Caco-2 (cell line): ENCODE measurements at regions not wholly inside any gene's neighbourhood (a gene's known extent, or its start where the extent isn't known, plus 50 kb on each side); places are given as distances from the start of the nearest gene placed in this dataset.

Experiments
- BruUV-seq: library from RNA; stranded (reverse); fragments of 400-500 nt; replicated peaks from 2 replicates; lab custom pipeline; 2021; lab: Mats Ljungman, UMichigan
- CTCF ChIA-PET: fragments of 300-600 bp; sonication (Branson Sonifier 250); formaldehyde crosslinking; loops from one replicate; lab custom pipeline; 2022; ENCODE audit warnings: antibody characterized with exemption; lab: Charles Lee
- POLR2A ChIA-PET: fragments of 300-600 bp; sonication (Branson Sonifier 250); formaldehyde crosslinking; loops from one replicate; lab custom pipeline; 2022; ENCODE audit warnings: antibody characterized with exemption; lab: Charles Lee
- DNase-seq, 2 experiments: peaks; one replicate each; pipeline versions ENCODE4 v3.0.0 to v3.0.0-alpha.2; 2020 to 2022
- H3K27me3 ChIP-seq: replicated peaks from 2 replicates; pipeline ENCODE4 v1.6.0; 2011; ENCODE audit warnings: low read length; ENCODE audit not compliant: control insufficient read depth, insufficient read depth
- H3K36me3 ChIP-seq: 2 replicates; pipeline ENCODE4 v1.5.1; 2011; ENCODE audit warnings: low read length; ENCODE audit not compliant: control insufficient read depth, insufficient read depth
- H3K4me1 ChIP-seq: fragments of 250-450 bp; sonication (Bioruptor Pico); 2 replicates; pipeline ENCODE4 v1.5.1; 2020; ENCODE audit warnings: mild to moderate bottlenecking
- H3K4me3 ChIP-seq: 2 replicates; pipeline ENCODE4 v1.5.1; 2011; ENCODE audit warnings: low read depth, mild to moderate bottlenecking, control low read depth, low read length
- H3K9me3 ChIP-seq: fragments of 250-450 bp; sonication (Bioruptor Pico); 2 replicates; pipeline ENCODE4 v1.5.1; 2020; ENCODE audit warnings: mild to moderate bottlenecking, moderate library complexity
- H3K27ac Mint-ChIP-seq: one replicate; pipeline ENCODE4 v1.8.0; 2022; ENCODE audit warnings: mixed read lengths; ENCODE audit not compliant: unreplicated experiment
- H3K27me3 Mint-ChIP-seq: one replicate; pipeline ENCODE4 v1.8.0; 2022; ENCODE audit warnings: mixed read lengths; ENCODE audit not compliant: insufficient read depth, unreplicated experiment
- H3K36me3 Mint-ChIP-seq: one replicate; pipeline ENCODE4 v1.8.0; 2022; ENCODE audit warnings: mild to moderate bottlenecking, mixed read lengths; ENCODE audit not compliant: insufficient read depth, unreplicated experiment
- H3K4me1 Mint-ChIP-seq: one replicate; pipeline ENCODE4 v1.8.0; 2022; ENCODE audit warnings: low read depth, mixed read lengths; ENCODE audit not compliant: unreplicated experiment
- H3K4me3 Mint-ChIP-seq: one replicate; pipeline ENCODE4 v1.8.0; 2022; ENCODE audit warnings: mild to moderate bottlenecking, moderate library complexity, mixed read lengths; ENCODE audit not compliant: unreplicated experiment
- H3K9me3 Mint-ChIP-seq: one replicate; pipeline ENCODE4 v1.8.0; 2022; ENCODE audit warnings: mixed read lengths; ENCODE audit not compliant: unreplicated experiment
- CTCF ChIP-seq, 2 experiments: fragments of 200-600 bp in 1 of 2; IDR thresholded peaks; 1 replicate in 1 of 2; 2 replicates in 1 of 2; pipeline versions ENCODE4 v1.5.1 to v1.8.0; 2011 to 2022; ENCODE audit warnings: antibody characterized with exemption in 1 of 2, control low read depth in 1 of 2, inconsistent platforms in 1 of 2, low read depth in 1 of 2, low read length in 1 of 2, mild to moderate bottlenecking in 1 of 2, moderate library complexity in 1 of 2; ENCODE audit not compliant: insufficient read depth in 1 of 2, severe bottlenecking in 1 of 2, unreplicated experiment in 1 of 2
- intact Hi-C: fragments of 100-400 bp; cut with micrococcal nuclease; formaldehyde crosslinking; loops from one replicate; pipeline ENCODE4 v1.10.0; 2022; ENCODE audit not compliant: unreplicated experiment

GRCh38 chr3:72582963-72583362, 265.3 kb downstream of the SHQ1 start:
- Histone ChIP-seq H3K36me3 (no peaks in the 10 kb centered on the region), H3K27me3 (no peaks in the 10 kb centered on the region), H3K4me1 (no peaks in the 10 kb centered on the region), H3K9me3 (no peaks in the 10 kb centered on the region), H3K4me3 (no peak overlapping the region)
- no peaks in the 10 kb centered on the region for H3K4me1 Mint-ChIP-seq
- intact Hi-C loops: no loop called here
- no TSS peak for BruUV-seq
- ChIA-PET POLR2A (no interaction called here), CTCF (no interaction called here)
- H3K27me3 Mint-ChIP-seq: no peaks in the 10 kb centered on the region
- no peak for DNase-seq
- H3K4me3 Mint-ChIP-seq: no peak overlapping the region
- TF ChIP-seq CTCF (IDR thresholded peaks at IDR 0.05; ENCODE audit: insufficient read depth in 1 of 2, low read depth in 1 of 2, low read length in 1 of 2, severe bottlenecking in 1 of 2, unreplicated experiment in 1 of 2): no peak
- H3K36me3 Mint-ChIP-seq: no peaks in the 10 kb centered on the region
- no peak overlapping the region for H3K27ac Mint-ChIP-seq
- H3K9me3 Mint-ChIP-seq: no peaks in the 10 kb centered on the region

GRCh38 chr3:72582211-72582878, 265.9 kb downstream of the SHQ1 start:
- intact Hi-C loops: no loop called here
- no peak overlapping the region for H3K4me3 Mint-ChIP-seq
- Histone ChIP-seq H3K4me1 (no peaks in the 10 kb centered on the region), H3K36me3 (no peaks in the 10 kb centered on the region), H3K27me3 (no peaks in the 10 kb centered on the region), H3K4me3 (no peak overlapping the region), H3K9me3 (no peaks in the 10 kb centered on the region)
- POLR2A ChIA-PET: no interaction called here
- no peaks in the 10 kb centered on the region for H3K4me1 Mint-ChIP-seq
- no peak for DNase-seq
- no peaks in the 10 kb centered on the region for H3K9me3 Mint-ChIP-seq
- BruUV-seq: no TSS peak
- CTCF ChIA-PET: no interaction called here
- H3K27ac Mint-ChIP-seq: no peak overlapping the region
- no peak for TF ChIP-seq CTCF (IDR thresholded peaks at IDR 0.05; ENCODE audit: insufficient read depth in 1 of 2, low read depth in 1 of 2, low read length in 1 of 2, severe bottlenecking in 1 of 2, unreplicated experiment in 1 of 2)
- no peaks in the 10 kb centered on the region for H3K36me3 Mint-ChIP-seq
- no peaks in the 10 kb centered on the region for H3K27me3 Mint-ChIP-seq

- no peaks in the 10 kb centered on the region for H3K4me1 Mint-ChIP-seq
- DNase-seq: no peak
- H3K36me3 ChIP-seq: no peaks in the 10 kb centered on the region
- intact Hi-C loops: no loop called here
- POLR2A ChIA-PET: no interaction called here
- no peak overlapping the region for H3K4me3 ChIP-seq
- no peaks in the 10 kb centered on the region for H3K9me3 ChIP-seq
- no TSS peak for BruUV-seq
- no peaks in the 10 kb centered on the region for H3K27me3 Mint-ChIP-seq
- CTCF ChIA-PET: no interaction called here
- H3K9me3 Mint-ChIP-seq: no peaks in the 10 kb centered on the region
- no peaks in the 10 kb centered on the region for H3K4me1 ChIP-seq
- H3K4me3 Mint-ChIP-seq: no peak overlapping the region
- H3K27ac Mint-ChIP-seq: no peak overlapping the region
- no peak for TF ChIP-seq CTCF (IDR thresholded peaks at IDR 0.05; ENCODE audit: insufficient read depth in 1 of 2, low read depth in 1 of 2, low read length in 1 of 2, severe bottlenecking in 1 of 2, unreplicated experiment in 1 of 2)
- H3K36me3 Mint-ChIP-seq: no peaks in the 10 kb centered on the region
- H3K27me3 ChIP-seq: no peaks in the 10 kb centered on the region
Observed at GRCh38 chr3:72580900-72581299, 267.3 kb downstream of the SHQ1 start.
